GM12878 (cell line): ENCODE measurements at regions not wholly inside any gene's neighbourhood (a gene's known extent, or its start where the extent isn't known, plus 50 kb on each side); places are given as distances from the start of the nearest gene placed in this dataset.

Experiments used
- ATAC-seq: fragments of 200-7000 bp; cut with Tn5 transposase; 3 replicates; pipeline ENCODE4 v1.9.1; 2020; ENCODE audit warnings: mild to moderate bottlenecking, moderate library complexity
- BruUV-seq: library from RNA; stranded (reverse); fragments of 400-500 nt; replicated peaks from 2 replicates; lab custom pipeline; 2021; lab: Mats Ljungman, UMichigan
- CTCF ChIA-PET: fragments of 300-600 bp; sonication (Branson Sonifier 250); formaldehyde crosslinking; extraction: SDS; loops from one replicate; lab custom pipeline; 2021; ENCODE audit warnings: inconsistent platforms; lab: Yijun Ruan, JAX
- POLR2A ChIA-PET: fragments of 350-600 bp; formaldehyde crosslinking; extraction: SDS; loops from one replicate; lab custom pipeline; 2021; ENCODE audit warnings: inconsistent platforms; lab: Charles Lee
- RAD21 ChIA-PET: fragments of 300-600 bp; sonication (Branson Sonifier 250); formaldehyde crosslinking; loops from one replicate; lab custom pipeline; 2023; ENCODE audit warnings: antibody characterized with exemption; ENCODE audit not compliant: unreplicated experiment; lab: Charles Lee
- SMC1A ChIA-PET: fragments of 300-600 bp; sonication (Branson Sonifier 250); formaldehyde crosslinking; loops from one replicate; lab custom pipeline; 2023; ENCODE audit not compliant: unreplicated experiment, uncharacterized antibody; lab: Charles Lee
- DNase-seq: peaks from one replicate; pipeline ENCODE4 v3.0.0-alpha.2; 2011; ENCODE audit warnings: low read depth, low spot score
- FAIRE-seq: peaks from 3 replicates; lab custom pipeline; 2011; peaks lifted over from hg19 to GRCh38; lab: Jason Lieb, UNC
- H2AFZ ChIP-seq: 2 replicates; pipeline ENCODE4 v1.6.0; 2011; ENCODE audit warnings: low read depth, low read length, control low read depth; ENCODE audit not compliant: control insufficient read depth
- H3K27ac ChIP-seq: 2 replicates; pipeline ENCODE4 v1.5.1; 2011; ENCODE audit warnings: control low read depth; ENCODE audit not compliant: control insufficient read depth, insufficient read depth
- H3K27me3 ChIP-seq, 2 experiments: replicated peaks in 1 of 2; 2 replicates each; pipeline versions ENCODE4 v1.6.0 to v1.6.1; 2011; ENCODE audit warnings: low read length in 1 of 2; ENCODE audit not compliant: control insufficient read depth in 2 of 2, insufficient read depth in 2 of 2
- H3K36me3 ChIP-seq, 2 experiments: 2 replicates each; pipeline ENCODE4 v1.5.1; 2011; ENCODE audit warnings: low read length in 1 of 2; ENCODE audit not compliant: control insufficient read depth in 2 of 2, insufficient read depth in 2 of 2
- H3K4me1 ChIP-seq: 2 replicates; pipeline ENCODE4 v1.6.1; 2011; ENCODE audit warnings: mild to moderate bottlenecking, low read length, moderate library complexity, mixed read lengths; ENCODE audit not compliant: control insufficient read depth, insufficient read depth
- H3K4me2 ChIP-seq: 2 replicates; pipeline ENCODE4 v1.6.0; 2011; ENCODE audit warnings: control low read depth; ENCODE audit not compliant: control insufficient read depth, insufficient read depth
- H3K4me3 ChIP-seq: fragments of 200-600 bp; sonication (generic); 2 replicates; pipeline ENCODE4 v1.5.1; 2016
- H3K79me2 ChIP-seq: 2 replicates; pipeline ENCODE4 v1.6.0; 2011; ENCODE audit warnings: low read length; ENCODE audit not compliant: control insufficient read depth, insufficient read depth
- H3K9ac ChIP-seq: 2 replicates; pipeline ENCODE4 v1.8.0; 2011; ENCODE audit warnings: low read length, control low read depth, mixed read lengths; ENCODE audit not compliant: control insufficient read depth, insufficient read depth
- H3K9me3 ChIP-seq: replicated peaks from 3 replicates; pipeline ENCODE4 v1.5.1; 2011; ENCODE audit warnings: mild to moderate bottlenecking, low read length; ENCODE audit not compliant: control insufficient read depth, insufficient read depth
- H4K20me1 ChIP-seq: 2 replicates; pipeline ENCODE4 v1.6.0; 2011; ENCODE audit not compliant: control insufficient read depth, insufficient read depth
- BHLHE40 ChIP-seq, 2 experiments: fragments of 450-650 bp in 1 of 2; IDR thresholded peaks; 2 replicates each; pipeline ENCODE4 v1.6.1; 2011 to 2017; ENCODE audit warnings: low read depth in 2 of 2, borderline replicate concordance in 1 of 2, improper control_type of control experiment in 1 of 2, low read length in 1 of 2, mild to moderate bottlenecking in 1 of 2
- CEBPB ChIP-seq, 2 experiments: fragments of 150-350 bp in 1 of 2; IDR thresholded peaks; 2 replicates each; pipeline ENCODE4 v1.6.1; 2012 to 2014; ENCODE audit warnings: low read depth in 2 of 2, low read length in 2 of 2, borderline replicate concordance in 1 of 2, inconsistent platforms in 1 of 2
- CREB1 ChIP-seq: IDR thresholded peaks from 2 replicates; pipeline ENCODE4 v1.6.1; 2012; ENCODE audit warnings: low read depth, mild to moderate bottlenecking, inconsistent platforms
- EGR1 ChIP-seq, 2 experiments: IDR thresholded peaks; 1 replicate in 1 of 2; 2 replicates in 1 of 2; pipeline ENCODE4 v1.6.1; 2011 to 2012; ENCODE audit warnings: low read depth in 2 of 2, low read length in 2 of 2, borderline replicate concordance in 1 of 2, mild to moderate bottlenecking in 1 of 2, moderate library complexity in 1 of 2
- ELK1 ChIP-seq: IDR thresholded peaks from 2 replicates; pipeline ENCODE4 v1.6.1; 2012; ENCODE audit warnings: low read depth, low read length, improper control_type of control experiment
- HDAC2 ChIP-seq: fragments of 200-600 bp; sonication (generic); IDR thresholded peaks from 2 replicates; pipeline ENCODE4 v1.6.1; 2017
- IKZF1 ChIP-seq: fragments of 450-650 bp; conservative IDR thresholded peaks from 2 replicates; pipeline ENCODE4 v1.6.1; 2017; ENCODE audit warnings: antibody characterized with exemption, mild to moderate bottlenecking
- MTA2 ChIP-seq: fragments of 450-650 bp; IDR thresholded peaks from 2 replicates; pipeline ENCODE4 v1.6.1; 2016; ENCODE audit warnings: low read depth, mild to moderate bottlenecking, moderate library complexity
- MYC ChIP-seq: IDR thresholded peaks from 2 replicates; pipeline ENCODE4 v1.6.1; 2011; ENCODE audit warnings: mild to moderate bottlenecking, low read length, moderate library complexity, inconsistent platforms; ENCODE audit not compliant: insufficient read depth, insufficient replicate concordance, insufficient read length, severe bottlenecking
- NBN ChIP-seq: fragments of 450-650 bp; IDR thresholded peaks from 2 replicates; pipeline ENCODE4 v1.6.1; 2016
- SUPT20H ChIP-seq: IDR thresholded peaks from 2 replicates; pipeline ENCODE4 v1.6.1; 2011; ENCODE audit warnings: low read depth, mild to moderate bottlenecking, low read length, moderate library complexity, borderline replicate concordance; ENCODE audit not compliant: control insufficient read depth
- SUZ12 ChIP-seq: fragments of 200-600 bp; sonication (generic); IDR thresholded peaks from one replicate; pipeline ENCODE4 v1.6.1; 2018; ENCODE audit warnings: antibody characterized with exemption, mild to moderate bottlenecking; ENCODE audit not compliant: unreplicated experiment
- TAF1 ChIP-seq: IDR thresholded peaks from 2 replicates; pipeline ENCODE4 v1.6.1; 2011; ENCODE audit warnings: mild to moderate bottlenecking, low read depth, low read length, borderline replicate concordance
- ZNF274 ChIP-seq: IDR thresholded peaks from one replicate; pipeline ENCODE4 v1.8.0; 2011; ENCODE audit not compliant: insufficient read length, insufficient read depth
- ZNF384 ChIP-seq: IDR thresholded peaks from 2 replicates; pipeline ENCODE4 v1.6.1; 2012; ENCODE audit warnings: low read depth, mild to moderate bottlenecking, low read length, improper control_type of control experiment, borderline replicate concordance
- ZNF622 ChIP-seq: fragments of 450-650 bp; IDR thresholded peaks from 2 replicates; pipeline ENCODE4 v1.6.1; 2017; ENCODE audit warnings: mild to moderate bottlenecking, inconsistent platforms
- WGBS: methylation state at CpG from one replicate; pipeline ENCODE4 v1.1.6; 2016; ENCODE audit warnings: low lambda C conversion rate; ENCODE audit not compliant: insufficient replicate concordance, insufficient coverage; ENCODE audit errors: missing lambda C conversion rate; 5-methylcytosine and 5-hydroxymethylcytosine counted together
- in situ Hi-C: fragments of 300-500 bp; cut with MboI; formaldehyde crosslinking; loops from 9 replicates; pipeline ENCODE4 v1.14.3; 2018; ENCODE audit warnings: mixed read lengths
- intact Hi-C: fragments of 100-400 bp; cut with micrococcal nuclease; formaldehyde crosslinking; loops from one replicate; pipeline ENCODE4 v1.14.2; 2022; ENCODE audit not compliant: unreplicated experiment

GRCh38 chr4:102403116-102403515 lies 57.8 kb upstream of the SLC39A8 start:
- Histone ChIP-seq H3K9me3 (no peaks in the 10 kb centered on the region), H3K36me3 (no peaks in the 10 kb centered on the region), H3K79me2 (no peaks in the 10 kb centered on the region), H2AFZ (no peak overlapping the region), H3K4me3 (no peak overlapping the region), H4K20me1 (no peaks in the 10 kb centered on the region), H3K9ac (no peak overlapping the region), H3K4me1 (no peaks in the 10 kb centered on the region), H3K4me2 (no peak overlapping the region), H3K27ac (no peak overlapping the region), H3K27me3 (no peaks in the 10 kb centered on the region)
- WGBS = 0% methylated on average over 3 of the region's 3 CpGs
- DNase-seq (no peak), ATAC-seq (no peak), FAIRE-seq (no peak)
- CTCF ChIA-PET = no interaction called here
- TF ChIP-seq ZNF384 (no peak), TAF1 (no peak), ZNF622 (no peak), CREB1 (no peak), NBN (no peak), ELK1 (no peak), ZNF274 (no peak), SUPT20H (no peak), HDAC2 (no peak), IKZF1 (no peak), BHLHE40 (IDR thresholded peaks at IDR 0.05; ENCODE audit: borderline replicate concordance in 1 of 2, low read depth in 2 of 2, low read length in 1 of 2) (no peak), EGR1 (IDR thresholded peaks at IDR 0.05; ENCODE audit: borderline replicate concordance in 1 of 2, low read depth in 2 of 2, low read length in 2 of 2) (no peak), MYC (no peak), MTA2 (no peak), SUZ12 (no peak), CEBPB (IDR thresholded peaks at IDR 0.05; ENCODE audit: borderline replicate concordance in 1 of 2, low read depth in 2 of 2, low read length in 2 of 2) (no peak)
- BruUV-seq = no TSS peak
- RAD21 ChIA-PET = no interaction called here
- POLR2A ChIA-PET = no interaction called here
- SMC1A ChIA-PET = interaction anchor here (1.3 kb wide), 1 partner anchor 35 kb away, joined by 3 read pairs; no protein-coding TSS in a partner anchor
- intact Hi-C loops (no loop called here), in situ Hi-C loops (no loop called here)
